ENCODE measurements at regions not wholly inside any gene's neighbourhood (a gene's known extent, or its start where the extent isn't known, plus 50 kb on each side); places are given as distances from the start of the nearest gene placed in this dataset.

- no peak for TF ChIP-seq MEIS1 (CRISPR knock-in tag; IDR thresholded peaks at IDR 0.05; ENCODE audit: borderline replicate concordance)
- TF ChIP-seq ZNF768 (tag by site-specific recombination; IDR thresholded peaks at IDR 0.05) = no peak
- TF ChIP-seq ATF2 (tag by site-specific recombination; IDR thresholded peaks at IDR 0.05; ENCODE audit: low read depth) = no peak
- no peak for TF ChIP-seq ZNF19 (tag by site-specific recombination; IDR thresholded peaks at IDR 0.05; ENCODE audit: low read depth)
- no peak for TF ChIP-seq SCRT1 (tag by site-specific recombination; IDR thresholded peaks at IDR 0.05; ENCODE audit: borderline replicate concordance)
- no peak for TF ChIP-seq ZNF585B (tag by site-specific recombination; IDR thresholded peaks at IDR 0.05)
- no peak for TF ChIP-seq CTCF (tag by site-specific recombination; IDR thresholded peaks at IDR 0.05)
- no peak for TF ChIP-seq ZNF449 (tag by site-specific recombination; IDR thresholded peaks at IDR 0.05)
- no peak for TF ChIP-seq ZNF239 (tag by site-specific recombination; IDR thresholded peaks at IDR 0.05)
- no peak for TF ChIP-seq ZFP37 (tag by site-specific recombination; IDR thresholded peaks at IDR 0.05)
- TF ChIP-seq ZNF580 (tag by site-specific recombination; IDR thresholded peaks at IDR 0.05) = no peak
- no peak for TF ChIP-seq ZNF692 (tag by site-specific recombination; IDR thresholded peaks at IDR 0.05)
- TF ChIP-seq ZNF112 (tag by site-specific recombination; IDR thresholded peaks at IDR 0.05) = no peak
- TF ChIP-seq SETDB1 (IDR thresholded peaks at IDR 0.05; ENCODE audit: insufficient read length, low read length) = no peak
- no peak for TF ChIP-seq ZNF624 (tag by site-specific recombination; IDR thresholded peaks at IDR 0.05)
- no peak for TF ChIP-seq ZNF473 (tag by site-specific recombination; IDR thresholded peaks at IDR 0.05)
- peak; percentile 85 for TF ChIP-seq ZBTB44 (tag by site-specific recombination; IDR thresholded peaks at IDR 0.05)
- no peak for TF ChIP-seq ZXDB (tag by site-specific recombination; IDR thresholded peaks at IDR 0.05)
- TF ChIP-seq ZNF670 (tag by site-specific recombination; IDR thresholded peaks at IDR 0.05; ENCODE audit: low read depth) = no peak
- TF ChIP-seq ZNF521 (tag by site-specific recombination; IDR thresholded peaks at IDR 0.05) = no peak
- no peak for TF ChIP-seq ZNF704 (tag by site-specific recombination; IDR thresholded peaks at IDR 0.05)
- no peak for TF ChIP-seq SCRT2 (tag by site-specific recombination; IDR thresholded peaks at IDR 0.05)
- no peak for TF ChIP-seq KLF7 (tag by site-specific recombination; IDR thresholded peaks at IDR 0.05; ENCODE audit: borderline replicate concordance)
- no peak for TF ChIP-seq ZNF18 (tag by site-specific recombination; IDR thresholded peaks at IDR 0.05)
- TF ChIP-seq ZNF792 (tag by site-specific recombination; IDR thresholded peaks at IDR 0.05) = no peak
- no peak for TF ChIP-seq AEBP2 (tag by site-specific recombination; IDR thresholded peaks at IDR 0.05; ENCODE audit: borderline replicate concordance)
- no peak for TF ChIP-seq ZNF169 (tag by site-specific recombination; IDR thresholded peaks at IDR 0.05)
- TF ChIP-seq ZNF132 (tag by site-specific recombination; IDR thresholded peaks at IDR 0.05; ENCODE audit: borderline replicate concordance) = no peak
- no peak for TF ChIP-seq ZNF561 (tag by site-specific recombination; IDR thresholded peaks at IDR 0.05; ENCODE audit: borderline replicate concordance)
Measured at GRCh38 chr6:150672800-150673199, 73.1 kb downstream of the PLEKHG1 start (continued).
